Loucy (cell line): ENCODE measurements at regions not wholly inside any gene's neighbourhood (a gene's known extent, or its start where the extent isn't known, plus 50 kb on each side); places are given as distances from the start of the nearest gene placed in this dataset.

Experiments used
- H2AFZ ChIP-seq: fragments of 200-600 bp; sonication (generic); 2 replicates; pipeline ENCODE4 v1.6.0; 2016; ENCODE audit warnings: antibody characterized with exemption, mild to moderate bottlenecking, low read length, moderate library complexity
- H3F3A ChIP-seq: fragments of 200-600 bp; 2 replicates; pipeline ENCODE4 v1.6.0; 2016; ENCODE audit warnings: antibody characterized with exemption, low read depth, mild to moderate bottlenecking
- H3K27me3 ChIP-seq: fragments of 200-600 bp; sonication (generic); 2 replicates; pipeline ENCODE4 v1.6.1; 2014; ENCODE audit warnings: low read length, mild to moderate bottlenecking; ENCODE audit not compliant: insufficient read depth, poor library complexity, severe bottlenecking
- H3K36me3 ChIP-seq: fragments of 200-600 bp; sonication (generic); 2 replicates; pipeline ENCODE4 v1.6.1; 2016; ENCODE audit warnings: low read length; ENCODE audit not compliant: insufficient read depth
- H3K4me1 ChIP-seq: fragments of 200-600 bp; sonication (generic); 2 replicates; pipeline ENCODE4 v1.5.1; 2014; ENCODE audit warnings: low read length, mild to moderate bottlenecking; ENCODE audit not compliant: insufficient read depth, poor library complexity, severe bottlenecking
- H3K4me2 ChIP-seq: fragments of 200-600 bp; sonication (generic); 2 replicates; pipeline ENCODE4 v1.6.0; 2014; ENCODE audit warnings: antibody characterized with exemption, low read length, low read depth, mild to moderate bottlenecking; ENCODE audit not compliant: poor library complexity, severe bottlenecking
- H3K4me3 ChIP-seq: fragments of 200-600 bp; sonication (generic); 2 replicates; pipeline ENCODE4 v1.5.1; 2014; ENCODE audit warnings: low read length, mild to moderate bottlenecking, mixed read lengths; ENCODE audit not compliant: poor library complexity, severe bottlenecking
- H3K79me2 ChIP-seq: fragments of 200-600 bp; sonication (generic); 2 replicates; pipeline ENCODE4 v1.6.1; 2014; ENCODE audit warnings: low read length; ENCODE audit not compliant: insufficient read depth
- H3K9ac ChIP-seq: fragments of 200-600 bp; sonication (generic); 2 replicates; pipeline ENCODE4 v1.6.0; 2014; ENCODE audit warnings: mild to moderate bottlenecking, low read depth, low read length, moderate library complexity; ENCODE audit not compliant: poor library complexity, severe bottlenecking
- H3K9me2 ChIP-seq: fragments of 200-600 bp; sonication (generic); replicated peaks from 2 replicates; pipeline ENCODE4 v1.6.1; 2016; ENCODE audit warnings: low read depth, low read length, mixed read lengths
- H3K9me3 ChIP-seq: fragments of 200-600 bp; sonication (generic); 2 replicates; pipeline ENCODE4 v1.6.1; 2014; ENCODE audit warnings: mild to moderate bottlenecking, antibody characterized with exemption, low read length, low read depth; ENCODE audit not compliant: insufficient read depth
- H4K20me1 ChIP-seq: fragments of 200-600 bp; sonication (generic); 2 replicates; pipeline ENCODE4 v1.6.0; 2014; ENCODE audit warnings: antibody characterized with exemption, low read length, mild to moderate bottlenecking; ENCODE audit not compliant: insufficient read depth, poor library complexity, severe bottlenecking
- EZH2phosphoT487 ChIP-seq: fragments of 200-600 bp; IDR thresholded peaks from 2 replicates; pipeline ENCODE4 v1.6.1; 2018; ENCODE audit warnings: antibody characterized with exemption, mild to moderate bottlenecking, moderate library complexity, borderline replicate concordance
- TF ChIP-seq, protein P1 (sequence below): fragments of 200-600 bp; sonication (generic); conservative IDR thresholded peaks from 2 replicates; pipeline ENCODE4 v1.5.1; 2014; ENCODE audit warnings: mild to moderate bottlenecking, antibody characterized with exemption, low read length

DNA sequence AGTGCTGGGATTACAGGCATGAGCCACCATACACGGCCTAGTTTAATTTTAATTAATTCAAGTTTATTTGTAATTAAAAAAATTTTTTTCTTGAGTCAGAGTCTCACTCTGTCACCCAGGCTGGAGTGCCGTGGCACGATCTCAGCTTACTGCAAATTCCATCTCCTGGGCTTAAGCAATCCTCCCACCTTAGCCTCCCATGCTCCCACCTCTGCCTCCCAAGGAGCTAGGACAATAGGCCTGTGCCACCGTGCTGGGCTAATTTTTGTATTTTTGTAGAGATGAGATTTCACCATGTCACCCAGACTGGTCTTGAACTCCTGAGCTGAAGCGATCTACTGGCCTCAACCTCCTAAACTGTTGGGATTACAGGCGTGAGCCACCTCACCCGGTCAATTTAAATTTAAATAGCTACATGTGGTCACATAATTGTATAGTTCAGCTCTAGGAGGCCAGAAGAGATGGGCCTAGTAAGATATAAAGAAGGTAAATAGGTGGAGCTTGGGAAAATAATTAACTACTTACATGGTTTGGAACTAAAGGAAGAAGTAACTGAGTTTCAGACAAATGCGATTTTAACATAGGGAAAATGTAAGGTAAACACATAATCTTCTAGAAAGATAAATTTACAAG is 220.0 kb upstream of the CITED2 start:
- H3K79me2 ChIP-seq = no peaks in the 10 kb centered on the region
- no peak overlapping the region for H3K9ac ChIP-seq
- no peaks in the 10 kb centered on the region for H4K20me1 ChIP-seq
- no peaks in the 10 kb centered on the region for H3K27me3 ChIP-seq
- no peak overlapping the region for H3K4me2 ChIP-seq
- no peaks in the 10 kb centered on the region for H3K9me3 ChIP-seq
- no peaks in the 10 kb centered on the region for H3K36me3 ChIP-seq
- TF ChIP-seq, protein P1, sequence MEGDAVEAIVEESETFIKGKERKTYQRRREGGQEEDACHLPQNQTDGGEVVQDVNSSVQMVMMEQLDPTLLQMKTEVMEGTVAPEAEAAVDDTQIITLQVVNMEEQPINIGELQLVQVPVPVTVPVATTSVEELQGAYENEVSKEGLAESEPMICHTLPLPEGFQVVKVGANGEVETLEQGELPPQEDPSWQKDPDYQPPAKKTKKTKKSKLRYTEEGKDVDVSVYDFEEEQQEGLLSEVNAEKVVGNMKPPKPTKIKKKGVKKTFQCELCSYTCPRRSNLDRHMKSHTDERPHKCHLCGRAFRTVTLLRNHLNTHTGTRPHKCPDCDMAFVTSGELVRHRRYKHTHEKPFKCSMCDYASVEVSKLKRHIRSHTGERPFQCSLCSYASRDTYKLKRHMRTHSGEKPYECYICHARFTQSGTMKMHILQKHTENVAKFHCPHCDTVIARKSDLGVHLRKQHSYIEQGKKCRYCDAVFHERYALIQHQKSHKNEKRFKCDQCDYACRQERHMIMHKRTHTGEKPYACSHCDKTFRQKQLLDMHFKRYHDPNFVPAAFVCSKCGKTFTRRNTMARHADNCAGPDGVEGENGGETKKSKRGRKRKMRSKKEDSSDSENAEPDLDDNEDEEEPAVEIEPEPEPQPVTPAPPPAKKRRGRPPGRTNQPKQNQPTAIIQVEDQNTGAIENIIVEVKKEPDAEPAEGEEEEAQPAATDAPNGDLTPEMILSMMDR = no peak
- no peak for TF ChIP-seq EZH2phosphoT487
- no peaks in the 10 kb centered on the region for H3K4me1 ChIP-seq
- H2AFZ ChIP-seq = no peak overlapping the region
- no peak overlapping the region for H3K4me3 ChIP-seq
- no peaks in the 10 kb centered on the region for H3F3A ChIP-seq
- H3K9me2 ChIP-seq = no peaks in the 10 kb centered on the region

DNA sequence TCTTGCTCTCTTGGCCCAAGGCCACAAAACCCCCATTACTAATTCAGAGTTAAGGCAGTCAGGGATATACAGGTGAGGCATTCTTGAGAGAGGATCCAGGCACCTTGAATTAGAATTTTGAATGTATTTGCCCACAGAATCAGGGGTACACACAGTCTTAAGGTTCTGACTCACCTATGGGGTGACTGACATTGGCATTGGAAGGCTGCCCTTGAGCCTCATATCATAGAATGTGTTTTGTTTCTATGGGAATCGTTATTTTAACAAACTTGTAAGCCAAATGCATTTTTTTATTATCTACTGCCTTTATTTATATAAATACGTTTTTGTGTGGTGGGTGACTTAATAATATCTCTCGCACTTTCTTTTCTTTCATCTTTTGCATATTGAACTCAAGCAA is 218.6 kb upstream of the CITED2 start:
- Histone ChIP-seq H3K9me3 (no peaks in the 10 kb centered on the region), H2AFZ (no peak overlapping the region), H3K4me2 (no peak overlapping the region), H3K4me1 (no peaks in the 10 kb centered on the region), H3K4me3 (no peak overlapping the region), H3K9ac (no peak overlapping the region), H3F3A (no peaks in the 10 kb centered on the region), H3K79me2 (no peaks in the 10 kb centered on the region), H3K36me3 (no peaks in the 10 kb centered on the region), H3K27me3 (no peaks in the 10 kb centered on the region), H4K20me1 (no peaks in the 10 kb centered on the region), H3K9me2 (no peaks in the 10 kb centered on the region)
- TF ChIP-seq EZH2phosphoT487 = no peak
- TF ChIP-seq, protein P1 = no peak

DNA sequence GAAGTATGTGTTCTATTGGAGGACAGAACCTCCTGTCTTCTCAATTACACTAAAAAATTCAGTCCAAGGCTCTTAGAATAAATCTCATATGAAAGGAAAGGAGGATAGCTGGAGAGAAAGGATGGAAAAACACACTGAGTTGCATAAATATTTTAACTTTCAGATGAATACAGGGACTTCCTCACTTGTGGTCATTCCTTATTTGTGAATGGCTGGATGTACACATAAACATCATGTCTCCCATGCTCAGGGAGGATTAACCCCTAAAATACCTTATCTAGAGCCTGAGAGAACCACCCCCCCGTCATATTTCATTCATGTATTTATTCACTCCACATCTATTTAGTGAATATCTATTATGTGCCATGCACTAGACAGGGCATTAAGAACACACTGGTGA is 217.6 kb upstream of the CITED2 start:
- H3K9ac ChIP-seq = no peak overlapping the region
- no peaks in the 10 kb centered on the region for H3K27me3 ChIP-seq
- no peak overlapping the region for H3K4me3 ChIP-seq
- H3K9me2 ChIP-seq = no peaks in the 10 kb centered on the region
- no peaks in the 10 kb centered on the region for H3F3A ChIP-seq
- H3K79me2 ChIP-seq = no peaks in the 10 kb centered on the region
- no peak for TF ChIP-seq EZH2phosphoT487
- TF ChIP-seq, protein P1 = no peak
- no peaks in the 10 kb centered on the region for H3K9me3 ChIP-seq
- no peak overlapping the region for H3K4me2 ChIP-seq
- no peaks in the 10 kb centered on the region for H3K36me3 ChIP-seq
- no peaks in the 10 kb centered on the region for H4K20me1 ChIP-seq
- H3K4me1 ChIP-seq = no peaks in the 10 kb centered on the region
- no peak overlapping the region for H2AFZ ChIP-seq
